Stimulated activated CD4-positive, alpha-beta T cell treated with anti-CD3 and anti-CD28 coated beads, Interleukin-12 subunit alpha, Interleukin-12 subunit beta, amount 100 ng/mL, for 48 hours (primary cell): ENCODE measurements at regions not wholly inside any gene's neighbourhood (a gene's known extent, or its start where the extent isn't known, plus 50 kb on each side); places are given as distances from the start of the nearest gene placed in this dataset.

Experiments
- DNase-seq, 3 donors: peaks; one replicate each; pipeline ENCODE4 v3.0.0-alpha.2; 2020; ENCODE audit warnings: low read depth in 2 of 3, low spot score in 1 of 3

DNA sequence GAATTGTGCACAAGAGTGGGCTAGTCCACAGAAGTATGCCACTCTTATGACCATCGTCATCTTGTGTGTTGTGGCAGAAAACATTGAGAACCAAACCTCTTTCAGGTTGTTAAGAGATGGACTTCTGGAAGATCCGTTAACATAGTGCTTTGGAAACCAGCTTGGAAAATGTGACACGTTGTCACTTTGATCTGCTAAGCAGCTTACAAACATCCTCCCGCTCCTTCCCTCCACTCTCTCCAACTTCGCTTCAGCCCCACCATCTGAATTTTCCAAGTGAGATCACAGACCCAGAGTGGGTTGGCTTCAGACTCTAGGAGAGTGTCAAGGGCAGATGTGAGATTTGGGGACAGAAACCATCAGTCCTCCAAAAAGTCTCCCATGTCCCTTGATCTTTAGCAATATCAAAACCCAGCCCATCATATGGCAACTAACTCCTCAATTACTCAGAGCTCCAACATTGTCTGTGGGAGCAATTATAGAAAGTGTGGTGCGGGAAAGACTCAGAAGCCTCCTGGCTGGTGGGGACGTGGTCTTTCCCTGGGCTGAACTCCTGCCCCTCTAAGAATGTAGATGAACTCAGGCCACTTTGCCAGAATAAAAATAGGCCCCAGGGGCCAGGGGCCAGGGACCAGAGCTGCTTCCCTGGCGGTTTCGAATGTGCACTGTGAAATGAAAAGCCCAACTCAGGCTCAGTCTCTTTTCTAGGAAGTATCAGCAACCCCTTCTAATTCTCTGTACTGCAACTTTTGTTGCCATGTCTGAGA lies 129.5 kb downstream of the SLC38A6 start:
- DNase-seq, result no peak

DNA sequence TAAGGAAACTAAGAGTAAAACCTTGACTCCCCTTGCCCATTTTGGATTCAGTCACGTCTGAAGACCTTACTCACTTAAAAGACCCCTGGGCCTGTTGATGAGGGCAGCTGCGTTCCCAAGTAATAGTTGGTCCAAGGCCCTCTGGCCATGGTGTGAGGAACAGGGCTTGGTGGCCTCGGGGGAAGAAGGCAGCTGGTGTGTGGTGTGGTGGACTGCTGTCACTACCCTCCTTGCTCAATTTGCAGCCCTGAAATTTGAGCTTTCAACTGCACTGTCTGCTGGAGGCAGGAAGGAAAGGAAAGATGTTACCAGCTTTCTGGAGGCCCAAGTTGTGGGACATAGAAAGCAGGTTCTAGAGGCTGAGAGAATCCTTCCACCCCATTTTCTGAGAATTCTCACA lies 128.2 kb downstream of the SLC38A6 start:
- no peak for DNase-seq

DNA sequence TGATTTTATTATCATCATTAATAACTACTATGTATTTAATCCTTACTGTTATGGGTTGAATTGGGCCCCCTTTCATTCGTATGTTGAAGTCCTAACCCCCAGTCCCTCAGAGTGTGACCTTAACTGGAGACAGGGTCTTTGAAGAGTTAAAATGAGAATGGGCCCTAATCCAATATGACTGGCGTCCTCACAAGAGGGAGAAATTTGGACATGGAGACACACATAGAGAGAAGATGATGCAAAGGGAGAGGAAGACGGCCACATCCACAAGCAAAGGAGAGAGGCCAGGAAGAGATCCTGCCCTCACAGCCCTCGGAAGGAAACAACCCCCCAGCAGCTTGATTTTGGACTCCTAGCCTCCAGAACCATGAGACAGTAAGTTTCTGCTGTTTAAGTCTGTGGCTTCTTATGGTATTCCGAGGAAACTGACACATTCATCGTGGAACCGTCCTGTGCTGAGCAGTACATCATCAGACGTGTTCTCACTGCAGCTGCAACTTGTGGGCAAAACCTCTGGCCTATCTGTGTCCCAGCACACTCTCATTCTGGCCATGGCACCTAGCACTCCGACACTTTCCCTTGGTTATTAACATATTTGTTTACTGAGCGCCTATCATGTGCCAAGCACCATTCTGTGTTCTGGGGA lies 127.6 kb downstream of the SLC38A6 start:
- no peak for DNase-seq

DNA sequence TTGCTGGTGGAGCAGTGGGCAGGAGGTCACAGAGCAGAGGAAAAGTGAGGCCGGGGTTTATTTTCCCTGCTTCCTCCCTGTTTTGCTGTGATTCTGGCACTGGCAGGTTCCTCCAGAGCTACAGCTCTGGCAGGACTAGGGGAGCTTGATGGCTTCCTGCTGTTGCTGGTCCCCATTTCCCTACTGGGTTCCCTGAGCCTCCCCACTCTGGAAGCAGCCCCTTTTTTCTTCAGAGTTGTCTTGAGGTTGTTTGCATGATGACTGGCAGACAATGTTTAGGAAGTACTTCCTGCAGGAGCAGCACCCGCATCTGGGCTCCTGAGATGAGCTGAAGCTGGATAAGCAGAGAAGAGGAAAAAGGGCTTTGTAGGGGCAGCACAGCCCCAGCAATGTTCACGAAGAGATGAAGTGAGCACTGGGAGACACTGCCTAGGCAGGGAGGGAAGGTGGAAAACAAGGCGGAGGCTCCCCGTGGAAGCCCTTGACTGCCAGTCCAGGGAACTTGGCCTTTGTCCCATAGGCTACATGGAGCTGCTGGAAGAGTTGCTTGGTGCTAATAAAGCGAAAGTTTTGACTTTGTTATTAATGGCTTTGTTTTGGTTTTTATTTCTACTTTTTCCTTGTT lies 126.9 kb downstream of the SLC38A6 start:
- no peak for DNase-seq

DNA sequence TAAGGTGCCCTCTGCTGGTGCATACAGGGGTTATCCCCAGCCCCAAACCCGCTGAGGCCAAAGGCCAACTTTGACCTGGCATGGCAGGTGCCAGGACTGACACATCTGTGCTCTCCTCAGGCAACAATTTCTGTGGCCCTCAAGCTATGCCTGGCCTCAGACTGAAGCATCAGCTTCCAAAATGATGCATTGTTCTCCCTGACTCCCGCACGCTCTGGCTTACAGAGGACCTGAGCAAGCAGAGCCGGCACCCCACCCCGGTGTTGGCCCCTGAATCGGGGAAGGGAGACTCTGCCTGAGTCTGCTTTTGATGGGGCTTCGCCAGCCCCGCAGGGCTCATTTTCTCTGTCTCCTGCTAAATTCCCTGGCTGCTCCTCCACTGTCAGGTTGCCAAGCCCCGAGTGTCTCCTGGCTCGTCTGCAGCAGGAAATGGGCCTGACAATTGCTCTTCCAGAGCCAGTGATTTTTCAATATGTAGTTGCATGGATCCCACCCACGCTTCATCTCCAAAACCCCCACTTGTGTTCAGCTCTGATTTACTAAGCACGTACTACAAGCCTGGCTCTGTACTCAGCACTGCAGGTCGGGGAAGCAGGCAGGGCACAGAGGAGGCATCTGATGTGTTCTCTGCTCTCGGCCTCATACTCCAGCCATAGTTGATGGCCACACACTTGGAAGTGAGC lies 126.1 kb downstream of the SLC38A6 start:
- no peak for DNase-seq

DNA sequence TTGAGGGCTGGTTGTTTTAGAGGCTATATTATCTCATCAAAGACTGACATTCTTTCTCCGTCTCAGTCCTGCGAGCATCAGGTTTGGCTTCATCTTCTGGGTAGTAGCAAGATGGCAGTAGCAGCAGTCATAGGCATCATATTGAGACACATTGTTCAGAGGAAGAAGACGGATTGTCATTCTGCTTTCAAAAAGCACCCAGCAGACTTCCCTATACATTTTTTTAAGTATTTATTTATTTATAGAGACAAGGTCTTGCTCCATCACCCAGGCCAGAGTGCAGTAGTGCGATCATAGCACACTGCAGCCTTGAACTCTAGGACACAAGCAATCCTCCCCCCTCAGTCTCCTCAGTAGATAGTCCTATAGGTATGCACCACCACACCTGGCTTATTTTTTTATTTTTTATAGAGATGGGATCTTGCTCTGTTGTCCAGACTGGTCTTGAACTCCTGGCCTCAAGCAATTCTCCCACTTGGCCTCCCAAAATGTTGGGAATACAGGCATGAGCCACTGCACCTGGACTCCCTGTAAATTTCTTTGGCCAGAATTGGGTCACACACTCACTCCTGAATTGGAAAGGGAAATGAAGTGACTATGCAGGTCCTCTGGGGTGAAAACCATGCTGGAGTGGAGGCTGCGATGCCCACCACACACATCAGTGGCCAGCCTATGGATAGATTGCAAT lies 125.4 kb downstream of the SLC38A6 start:
- no peak for DNase-seq

DNA sequence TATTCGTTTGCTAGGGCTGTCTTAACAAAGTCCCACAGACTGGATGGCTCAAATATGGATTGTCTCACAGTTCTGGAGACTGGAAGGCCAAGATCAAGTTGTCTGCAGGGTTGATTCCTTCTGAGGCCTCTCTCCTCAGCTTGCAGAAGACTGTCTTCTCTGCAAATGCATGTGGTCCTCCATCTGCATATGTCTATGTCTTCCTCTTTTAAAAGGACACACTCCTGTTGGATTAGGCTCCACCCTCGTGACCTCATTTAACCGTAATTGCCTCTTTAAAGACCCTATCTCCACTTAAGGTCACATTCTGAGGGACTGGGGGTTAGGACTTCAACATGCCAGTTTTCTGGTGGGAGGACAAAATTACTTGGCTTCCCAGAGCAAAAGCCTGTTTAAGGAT lies 123.3 kb downstream of the SLC38A6 start:
- DNase-seq, result no peak

DNA sequence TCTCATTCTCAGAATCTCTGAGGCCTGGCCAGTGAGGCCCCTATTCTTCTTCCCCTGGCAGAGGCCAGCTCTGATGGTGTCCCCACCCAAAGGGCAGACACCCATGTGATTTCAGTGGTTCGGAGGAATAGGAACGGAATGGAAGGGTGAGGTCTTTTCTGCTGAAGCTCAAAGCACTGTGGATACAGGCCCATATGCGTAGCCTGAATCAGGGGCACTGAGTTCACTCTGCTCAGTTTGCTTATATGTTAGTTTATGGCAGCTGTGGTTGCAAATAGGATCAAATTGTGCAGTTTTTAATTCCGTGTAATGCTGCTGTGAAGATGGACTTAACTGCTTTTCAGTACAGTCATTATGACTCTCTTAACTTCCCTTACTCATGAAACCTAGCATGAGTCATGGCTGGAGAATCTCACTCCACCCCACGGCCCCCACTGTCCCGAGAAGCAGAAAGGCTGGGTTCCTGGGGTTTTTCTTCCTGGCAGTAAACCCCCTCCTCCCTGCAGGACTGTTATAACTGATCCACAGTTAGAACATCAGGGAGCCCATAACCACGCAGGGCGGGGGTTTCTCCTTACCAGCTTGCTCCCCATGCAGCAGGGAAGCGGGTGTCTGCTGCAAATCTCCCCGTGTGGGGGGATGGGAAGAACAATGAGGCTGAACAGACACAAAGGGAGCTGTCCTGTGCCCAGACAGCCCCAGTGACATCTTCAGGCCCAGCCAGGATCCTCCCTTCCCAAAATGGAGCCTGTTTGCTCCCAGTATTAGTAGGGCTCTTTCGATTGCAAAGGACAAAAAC lies 122.7 kb downstream of the SLC38A6 start:
- peak; percentile 24 to 38 (median 26) for DNase-seq

DNA sequence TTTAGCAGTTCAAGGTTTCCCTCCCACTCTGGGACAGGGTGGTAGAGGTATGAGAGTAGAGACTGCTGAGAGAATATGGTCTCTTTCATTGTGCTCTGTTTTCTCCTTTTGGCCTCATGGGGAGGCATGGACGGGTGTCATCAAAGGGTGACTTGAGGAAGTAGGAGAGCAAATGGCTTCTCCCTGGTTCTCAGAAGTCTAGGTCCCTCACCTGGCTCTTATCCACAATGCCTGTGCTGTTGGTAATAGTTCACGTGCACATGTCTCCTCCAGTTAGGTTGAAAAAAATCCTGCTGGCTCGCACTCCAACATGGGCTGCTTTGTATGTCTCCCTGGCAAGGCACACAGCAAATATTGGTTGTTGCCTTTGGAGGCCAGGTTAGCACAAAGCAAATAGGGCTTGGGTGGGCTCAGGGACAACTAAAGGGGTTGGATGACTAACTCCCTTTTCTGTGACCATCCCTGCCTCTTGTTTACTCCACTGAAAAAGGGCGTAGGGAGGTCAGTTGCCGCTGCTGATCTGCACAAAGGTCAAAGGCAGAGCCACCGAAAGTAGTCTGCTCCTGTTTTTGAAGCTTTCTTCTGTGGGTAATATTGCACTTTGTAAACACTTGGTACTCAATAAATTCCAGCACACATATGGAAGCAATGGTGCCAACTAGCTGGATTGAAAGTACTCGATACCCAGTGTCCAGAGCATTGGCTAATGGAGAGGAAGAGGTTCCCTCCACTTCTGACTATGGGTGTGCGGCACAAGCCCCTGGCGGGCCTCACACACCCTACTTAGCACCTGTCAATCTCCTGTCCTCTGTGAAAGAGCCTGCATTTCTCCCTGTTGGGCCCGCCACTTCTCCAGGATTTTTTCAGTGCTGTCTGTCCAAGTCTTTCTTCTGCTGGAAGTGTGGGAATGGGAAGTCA lies 121.8 kb downstream of the SLC38A6 start:
- DNase-seq, result no peak
